Colonic mucosa (tissue), 4 donors: ENCODE measurements at regions not wholly inside any gene's neighbourhood (a gene's known extent, or its start where the extent isn't known, plus 50 kb on each side); places are given as distances from the start of the nearest gene placed in this dataset.

ENCODE experiments used
- DNase-seq: peaks from one replicate; pipeline ENCODE4 v3.0.0-alpha.2; 2020
- H3K27ac ChIP-seq: fragments of 200-600 bp; one replicate; pipeline ENCODE4 v1.8.0; 2021
- H3K27me3 ChIP-seq: fragments of 200-600 bp; one replicate; pipeline ENCODE4 v1.8.0; 2021
- H3K36me3 ChIP-seq: fragments of 200-600 bp; one replicate; pipeline ENCODE4 v1.8.0; 2021
- H3K4me1 ChIP-seq: fragments of 200-600 bp; one replicate; pipeline ENCODE4 v1.8.0; 2021; ENCODE audit warnings: mild to moderate bottlenecking
- H3K4me3 ChIP-seq: fragments of 200-600 bp; one replicate; pipeline ENCODE4 v1.8.0; 2021
- H3K9ac ChIP-seq, 2 donors: one replicate each; pipeline ENCODE4 v1.7.0; 2013; ENCODE audit warnings: control low read depth in 2 of 2, low read depth in 2 of 2, low read length in 2 of 2
- H3K9me3 ChIP-seq: fragments of 200-600 bp; one replicate; pipeline ENCODE4 v1.8.0; 2021
- CTCF ChIP-seq: fragments of 200-600 bp; IDR thresholded peaks from one replicate; pipeline ENCODE4 v1.8.0; 2022; ENCODE audit warnings: antibody characterized with exemption, mild to moderate bottlenecking
- intact Hi-C: fragments of 100-400 bp; cut with DNase I; formaldehyde crosslinking; loops from one replicate; pipeline ENCODE4 v1.14.1; 2022
- donor health status: healthy.
- donor health status: DM: no; HTN: no; CAD: no.
- donor health status: DM: no; HTN: no; CAD: no.

GRCh38 chr7:85614684-85615083, 427.8 kb upstream of the SEMA3D start:
- no peak overlapping the region for H3K9ac ChIP-seq

GRCh38 chr7:85612514-85612913, 425.7 kb upstream of the SEMA3D start:
- H3K9ac ChIP-seq = no peak overlapping the region
- H3K4me1 ChIP-seq = no peaks in the 10 kb centered on the region
- H3K27me3 ChIP-seq = no peaks in the 10 kb centered on the region
- intact Hi-C loops = no loop called here
- no peaks in the 10 kb centered on the region for H3K9me3 ChIP-seq
- H3K4me3 ChIP-seq = no peak overlapping the region
- H3K36me3 ChIP-seq = no peaks in the 10 kb centered on the region
- no peak overlapping the region for H3K27ac ChIP-seq
- no peak for DNase-seq
- no peak for TF ChIP-seq CTCF

More at GRCh38 chr7:85614684-85615083, 427.8 kb upstream of the SEMA3D start:
- H3K9me3 ChIP-seq = no peaks in the 10 kb centered on the region
- intact Hi-C loops = no loop called here
- DNase-seq = no peak
- H3K4me1 ChIP-seq = no peaks in the 10 kb centered on the region
- no peaks in the 10 kb centered on the region for H3K27me3 ChIP-seq
- no peaks in the 10 kb centered on the region for H3K36me3 ChIP-seq
- TF ChIP-seq CTCF = no peak
- H3K27ac ChIP-seq = no peak overlapping the region
- no peak overlapping the region for H3K4me3 ChIP-seq

DNA sequence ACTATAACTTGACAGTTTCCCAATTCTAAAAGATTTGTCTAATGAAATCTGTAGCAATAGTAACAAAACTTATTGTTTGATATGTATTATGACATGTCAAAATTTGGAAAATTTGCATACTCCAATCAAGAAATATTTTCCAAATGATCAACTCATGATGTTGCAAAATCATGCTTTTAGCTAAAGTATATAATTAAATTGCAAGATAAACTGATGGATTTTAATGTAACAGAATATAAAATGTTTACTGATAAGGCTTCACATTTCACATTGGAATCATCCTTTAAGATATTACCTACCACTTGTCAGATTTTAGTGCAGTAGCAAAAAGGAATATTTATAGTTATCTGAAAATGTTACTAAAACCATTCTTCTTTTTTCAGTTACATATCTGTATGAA, 421.9 kb upstream of the SEMA3D start:
- H3K36me3 ChIP-seq = no peaks in the 10 kb centered on the region
- no peak for TF ChIP-seq CTCF
- intact Hi-C loops = no loop called here
- no peak for DNase-seq
- H3K9ac ChIP-seq = no peak overlapping the region
- no peak overlapping the region for H3K27ac ChIP-seq
- H3K27me3 ChIP-seq = no peaks in the 10 kb centered on the region
- no peaks in the 10 kb centered on the region for H3K4me1 ChIP-seq
- no peaks in the 10 kb centered on the region for H3K9me3 ChIP-seq
- H3K4me3 ChIP-seq = no peak overlapping the region

DNA sequence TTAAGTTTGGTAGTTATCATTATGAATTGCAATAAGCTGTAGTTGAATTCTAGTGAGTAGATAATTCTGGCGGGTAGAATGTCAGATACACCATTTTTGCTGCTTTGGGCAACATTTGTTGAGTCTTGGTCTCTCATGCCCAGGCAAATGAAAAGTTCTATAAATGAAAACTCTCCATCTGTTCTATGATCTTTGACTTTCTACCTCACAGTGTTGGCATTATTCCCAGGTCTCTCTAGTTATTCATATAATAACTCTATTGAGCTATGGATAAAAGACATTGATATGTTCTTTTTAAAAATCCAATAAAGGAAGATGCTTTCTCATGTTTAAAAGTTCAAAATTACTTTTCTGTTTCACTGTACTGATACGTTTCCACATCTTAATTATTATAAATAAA, 415.3 kb upstream of the SEMA3D start:
- intact Hi-C loops = no loop called here
- Histone ChIP-seq H3K27ac (no peak overlapping the region), H3K36me3 (no peaks in the 10 kb centered on the region), H3K4me1 (no peaks in the 10 kb centered on the region), H3K9ac (no peak overlapping the region), H3K27me3 (no peaks in the 10 kb centered on the region), H3K4me3 (no peak overlapping the region), H3K9me3 (no peaks in the 10 kb centered on the region)
- no peak for DNase-seq
- no peak for TF ChIP-seq CTCF

DNA sequence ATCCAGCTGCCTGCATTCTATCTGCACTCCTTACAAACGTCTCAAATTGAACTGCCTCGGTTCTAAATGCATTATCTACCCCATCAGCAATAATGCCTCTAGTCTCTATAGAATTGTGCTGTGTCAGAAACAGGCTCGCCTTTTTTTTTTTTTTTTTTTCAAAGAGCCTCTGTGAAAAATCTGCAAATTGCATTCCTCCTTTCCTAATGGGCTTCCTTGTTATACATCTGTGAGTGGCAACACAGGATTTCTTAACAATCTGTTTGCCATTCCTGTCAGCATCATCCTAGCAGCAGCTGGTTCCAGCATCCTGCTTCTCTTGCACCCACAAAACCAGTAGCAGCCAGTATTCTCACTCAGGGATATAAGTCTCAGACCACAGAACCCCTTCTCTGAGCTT, 413.5 kb upstream of the SEMA3D start:
- no peaks in the 10 kb centered on the region for H3K27me3 ChIP-seq
- intact Hi-C loops = no loop called here
- H3K36me3 ChIP-seq = no peaks in the 10 kb centered on the region
- H3K27ac ChIP-seq = no peak overlapping the region
- no peaks in the 10 kb centered on the region for H3K4me1 ChIP-seq
- TF ChIP-seq CTCF = no peak
- no peak for DNase-seq
- H3K9ac ChIP-seq = no peak overlapping the region
- H3K4me3 ChIP-seq = no peak overlapping the region
- no peaks in the 10 kb centered on the region for H3K9me3 ChIP-seq

GRCh38 chr7:85596827-85597226, 410.0 kb upstream of the SEMA3D start:
- Histone ChIP-seq H3K4me3 (no peak overlapping the region), H3K9ac (no peak overlapping the region), H3K4me1 (no peaks in the 10 kb centered on the region), H3K27me3 (no peaks in the 10 kb centered on the region), H3K36me3 (no peaks in the 10 kb centered on the region), H3K9me3 (no peaks in the 10 kb centered on the region), H3K27ac (no peak overlapping the region)
- no peak for TF ChIP-seq CTCF
- DNase-seq = no peak
- intact Hi-C loops = no loop called here
